WTC11 (cell line): ENCODE measurements at regions not wholly inside any gene's neighbourhood (a gene's known extent, or its start where the extent isn't known, plus 50 kb on each side); places are given as distances from the start of the nearest gene placed in this dataset.

Source experiments
- AR ChIP-seq: fragments of 250-450 bp; sonication (Bioruptor Pico); IDR thresholded peaks from 2 replicates; pipeline ENCODE4 v1.9.0; 2021; ENCODE audit warnings: mild to moderate bottlenecking
- ATF2 ChIP-seq: sonication (generic); formaldehyde crosslinking; IDR thresholded peaks from 2 replicates; pipeline ENCODE4 v1.8.1; 2022; ENCODE audit warnings: low read depth, missing genetic modification reagents, borderline replicate concordance
- CREM ChIP-seq: sonication (generic); formaldehyde crosslinking; IDR thresholded peaks from 2 replicates; pipeline ENCODE4 v1.8.1; 2022; ENCODE audit warnings: mild to moderate bottlenecking, missing genetic modification reagents, moderate library complexity
- ETV6 ChIP-seq: sonication (generic); formaldehyde crosslinking; IDR thresholded peaks from 2 replicates; pipeline ENCODE4 v1.8.1; 2022; ENCODE audit warnings: mild to moderate bottlenecking, missing genetic modification reagents
- NR3C1 ChIP-seq: sonication (generic); formaldehyde crosslinking; conservative IDR thresholded peaks from 2 replicates; pipeline ENCODE4 v1.8.1; 2023; ENCODE audit warnings: low read depth, mild to moderate bottlenecking, missing genetic modification reagents
- PREB ChIP-seq: sonication (generic); formaldehyde crosslinking; IDR thresholded peaks from 2 replicates; pipeline ENCODE4 v1.8.1; 2022; ENCODE audit warnings: mild to moderate bottlenecking, missing genetic modification reagents, moderate library complexity, borderline replicate concordance
- RELA ChIP-seq: sonication (generic); formaldehyde crosslinking; IDR thresholded peaks from 2 replicates; pipeline ENCODE4 v1.8.1; 2022; ENCODE audit warnings: missing genetic modification reagents, mild to moderate bottlenecking, borderline replicate concordance
- SMAD3 ChIP-seq: sonication (generic); formaldehyde crosslinking; IDR thresholded peaks from 2 replicates; pipeline ENCODE4 v1.8.0; 2022; ENCODE audit warnings: missing genetic modification reagents, mild to moderate bottlenecking, borderline replicate concordance
- TEAD1 ChIP-seq: sonication (generic); formaldehyde crosslinking; IDR thresholded peaks from 2 replicates; pipeline ENCODE4 v1.8.0; 2022; ENCODE audit warnings: mild to moderate bottlenecking, missing genetic modification reagents
- TEAD4 ChIP-seq: sonication (generic); formaldehyde crosslinking; IDR thresholded peaks from 2 replicates; pipeline ENCODE4 v1.8.0; 2022; ENCODE audit warnings: mild to moderate bottlenecking, missing genetic modification reagents
- TF ChIP-seq, protein P1 (sequence below): sonication (generic); formaldehyde crosslinking; IDR thresholded peaks from 2 replicates; pipeline ENCODE4 v1.8.0; 2023; ENCODE audit warnings: missing genetic modification reagents, mild to moderate bottlenecking, borderline replicate concordance
- TF ChIP-seq, protein P2 (sequence below): sonication (generic); formaldehyde crosslinking; IDR thresholded peaks from 2 replicates; pipeline ENCODE4 v1.8.1; 2022; ENCODE audit warnings: low read depth, mild to moderate bottlenecking, moderate library complexity, missing genetic modification reagents, borderline replicate concordance
- TF ChIP-seq, protein P3 (sequence below): fragments of 200-600 bp; IDR thresholded peaks from 2 replicates; pipeline ENCODE4 v1.8.0; 2022; ENCODE audit warnings: antibody characterized with exemption

GRCh38 chr14:25759920-25760655 lies 710.1 kb upstream of the STXBP6 start (continued):
- TF ChIP-seq, protein P1, sequence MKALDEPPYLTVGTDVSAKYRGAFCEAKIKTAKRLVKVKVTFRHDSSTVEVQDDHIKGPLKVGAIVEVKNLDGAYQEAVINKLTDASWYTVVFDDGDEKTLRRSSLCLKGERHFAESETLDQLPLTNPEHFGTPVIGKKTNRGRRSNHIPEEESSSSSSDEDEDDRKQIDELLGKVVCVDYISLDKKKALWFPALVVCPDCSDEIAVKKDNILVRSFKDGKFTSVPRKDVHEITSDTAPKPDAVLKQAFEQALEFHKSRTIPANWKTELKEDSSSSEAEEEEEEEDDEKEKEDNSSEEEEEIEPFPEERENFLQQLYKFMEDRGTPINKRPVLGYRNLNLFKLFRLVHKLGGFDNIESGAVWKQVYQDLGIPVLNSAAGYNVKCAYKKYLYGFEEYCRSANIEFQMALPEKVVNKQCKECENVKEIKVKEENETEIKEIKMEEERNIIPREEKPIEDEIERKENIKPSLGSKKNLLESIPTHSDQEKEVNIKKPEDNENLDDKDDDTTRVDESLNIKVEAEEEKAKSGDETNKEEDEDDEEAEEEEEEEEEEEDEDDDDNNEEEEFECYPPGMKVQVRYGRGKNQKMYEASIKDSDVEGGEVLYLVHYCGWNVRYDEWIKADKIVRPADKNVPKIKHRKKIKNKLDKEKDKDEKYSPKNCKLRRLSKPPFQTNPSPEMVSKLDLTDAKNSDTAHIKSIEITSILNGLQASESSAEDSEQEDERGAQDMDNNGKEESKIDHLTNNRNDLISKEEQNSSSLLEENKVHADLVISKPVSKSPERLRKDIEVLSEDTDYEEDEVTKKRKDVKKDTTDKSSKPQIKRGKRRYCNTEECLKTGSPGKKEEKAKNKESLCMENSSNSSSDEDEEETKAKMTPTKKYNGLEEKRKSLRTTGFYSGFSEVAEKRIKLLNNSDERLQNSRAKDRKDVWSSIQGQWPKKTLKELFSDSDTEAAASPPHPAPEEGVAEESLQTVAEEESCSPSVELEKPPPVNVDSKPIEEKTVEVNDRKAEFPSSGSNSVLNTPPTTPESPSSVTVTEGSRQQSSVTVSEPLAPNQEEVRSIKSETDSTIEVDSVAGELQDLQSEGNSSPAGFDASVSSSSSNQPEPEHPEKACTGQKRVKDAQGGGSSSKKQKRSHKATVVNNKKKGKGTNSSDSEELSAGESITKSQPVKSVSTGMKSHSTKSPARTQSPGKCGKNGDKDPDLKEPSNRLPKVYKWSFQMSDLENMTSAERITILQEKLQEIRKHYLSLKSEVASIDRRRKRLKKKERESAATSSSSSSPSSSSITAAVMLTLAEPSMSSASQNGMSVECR (CRISPR knock-in tag), result no peak
- TF ChIP-seq TEAD4 (no peak), SMAD3 (CRISPR knock-in tag) (no peak), TEAD1 (CRISPR knock-in tag) (no peak), PREB (CRISPR knock-in tag) (no peak), ETV6 (no peak), NR3C1 (CRISPR knock-in tag) (no peak), ATF2 (CRISPR knock-in tag) (no peak), RELA (CRISPR knock-in tag) (no peak), CREM (CRISPR knock-in tag) (no peak), AR (CRISPR knock-in tag) (no peak)
- TF ChIP-seq, protein P2, sequence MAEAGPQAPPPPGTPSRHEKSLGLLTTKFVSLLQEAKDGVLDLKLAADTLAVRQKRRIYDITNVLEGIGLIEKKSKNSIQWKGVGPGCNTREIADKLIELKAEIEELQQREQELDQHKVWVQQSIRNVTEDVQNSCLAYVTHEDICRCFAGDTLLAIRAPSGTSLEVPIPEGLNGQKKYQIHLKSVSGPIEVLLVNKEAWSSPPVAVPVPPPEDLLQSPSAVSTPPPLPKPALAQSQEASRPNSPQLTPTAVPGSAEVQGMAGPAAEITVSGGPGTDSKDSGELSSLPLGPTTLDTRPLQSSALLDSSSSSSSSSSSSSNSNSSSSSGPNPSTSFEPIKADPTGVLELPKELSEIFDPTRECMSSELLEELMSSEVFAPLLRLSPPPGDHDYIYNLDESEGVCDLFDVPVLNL (CRISPR knock-in tag), result no peak
- TF ChIP-seq, protein P3, sequence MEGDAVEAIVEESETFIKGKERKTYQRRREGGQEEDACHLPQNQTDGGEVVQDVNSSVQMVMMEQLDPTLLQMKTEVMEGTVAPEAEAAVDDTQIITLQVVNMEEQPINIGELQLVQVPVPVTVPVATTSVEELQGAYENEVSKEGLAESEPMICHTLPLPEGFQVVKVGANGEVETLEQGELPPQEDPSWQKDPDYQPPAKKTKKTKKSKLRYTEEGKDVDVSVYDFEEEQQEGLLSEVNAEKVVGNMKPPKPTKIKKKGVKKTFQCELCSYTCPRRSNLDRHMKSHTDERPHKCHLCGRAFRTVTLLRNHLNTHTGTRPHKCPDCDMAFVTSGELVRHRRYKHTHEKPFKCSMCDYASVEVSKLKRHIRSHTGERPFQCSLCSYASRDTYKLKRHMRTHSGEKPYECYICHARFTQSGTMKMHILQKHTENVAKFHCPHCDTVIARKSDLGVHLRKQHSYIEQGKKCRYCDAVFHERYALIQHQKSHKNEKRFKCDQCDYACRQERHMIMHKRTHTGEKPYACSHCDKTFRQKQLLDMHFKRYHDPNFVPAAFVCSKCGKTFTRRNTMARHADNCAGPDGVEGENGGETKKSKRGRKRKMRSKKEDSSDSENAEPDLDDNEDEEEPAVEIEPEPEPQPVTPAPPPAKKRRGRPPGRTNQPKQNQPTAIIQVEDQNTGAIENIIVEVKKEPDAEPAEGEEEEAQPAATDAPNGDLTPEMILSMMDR, result no peak
- TF ChIP-seq, all 79 proteins: peak for 0
